Keratinocyte (primary cell): ENCODE measurements at regions not wholly inside any gene's neighbourhood (a gene's known extent, or its start where the extent isn't known, plus 50 kb on each side); places are given as distances from the start of the nearest gene placed in this dataset.

Experiments used
- CTCF ChIP-seq, 3 experiments: IDR thresholded peaks in 1 of 3; conservative IDR thresholded peaks in 1 of 3; optimal IDR thresholded peaks in 1 of 3; 2 replicates in 2 of 3; 3 replicates in 1 of 3; pipeline versions ENCODE3 to v1.5.1; 2011; ENCODE audit warnings: low read length in 3 of 3, mild to moderate bottlenecking in 3 of 3, moderate library complexity in 2 of 3, control low read depth in 1 of 3, inconsistent platforms in 1 of 3; ENCODE audit not compliant: insufficient read depth in 2 of 3; ENCODE audit errors: extremely low read depth in 1 of 3
- EZH2 ChIP-seq: IDR thresholded peaks from one replicate; pipeline ENCODE4 v1.6.1; 2012; ENCODE audit warnings: inconsistent platforms, mild to moderate bottlenecking, low read length, moderate library complexity

- TF ChIP-seq CTCF (optimal IDR thresholded peaks at IDR 0.05 in 1 of 3, IDR thresholded peaks at IDR 0.05 in 1 of 3, conservative IDR thresholded peaks at IDR 0.05 in 1 of 3; ENCODE audit: extremely low read depth in 1 of 3, insufficient read depth in 2 of 3, low read length in 3 of 3), result no peak
- no peak for TF ChIP-seq EZH2
Measured at GRCh38 chr12:105433804-105434203, 103.3 kb downstream of the C12orf75 start.
